ENCODE measurements at regions not wholly inside any gene's neighbourhood (a gene's known extent, or its start where the extent isn't known, plus 50 kb on each side); places are given as distances from the start of the nearest gene placed in this dataset.

GRCh38 chr6:84411060-84411629, 183.7 kb upstream of the CEP162 start:
- H3K4me3 ChIP-seq (ENCODE audit: low read length) = no peak overlapping the region
- Mint-ChIP-seq H3K4me1 (ENCODE audit: low read depth) (no peaks in the 10 kb centered on the region), H3K27ac (no peak overlapping the region), H3K27me3 (no peaks in the 10 kb centered on the region), H3K9me3 (peaks cover 3% of the 10 kb centered on the region), H3K36me3 (ENCODE audit: low read depth) (no peaks in the 10 kb centered on the region), H3K4me3 (no peak overlapping the region)
- intact Hi-C loops (cut with DNase I, micrococcal nuclease) = no loop called here
- H3K27me3 ChIP-seq (ENCODE audit: control insufficient read depth in 1 of 2, insufficient read depth in 2 of 2, low read length in 2 of 2) = no peaks in the 10 kb centered on the region
- no peak for TF ChIP-seq CTCF (IDR thresholded peaks at IDR 0.05)
- no peaks in the 10 kb centered on the region for H3K4me1 ChIP-seq (ENCODE audit: insufficient read depth, low read length)
- no peaks in the 10 kb centered on the region for H3K9me3 ChIP-seq (ENCODE audit: control insufficient read depth in 1 of 2, insufficient read depth in 1 of 2, low read length in 2 of 2)
- POLR2A ChIA-PET = no interaction called here
- no peak for ATAC-seq (ENCODE audit: poor library complexity)
- no peak for DNase-seq
- no peak overlapping the region for H3K27ac ChIP-seq (ENCODE audit: low read depth in 1 of 2, low read length in 2 of 2)
- no peaks in the 10 kb centered on the region for H3K36me3 ChIP-seq (ENCODE audit: insufficient read depth, low read length)
- CTCF ChIA-PET = no interaction called here

- peaks cover 3% of the 10 kb centered on the region for H3K9me3 Mint-ChIP-seq
- Histone ChIP-seq H3K36me3 (ENCODE audit: insufficient read depth, low read length) (no peaks in the 10 kb centered on the region), H3K27ac (ENCODE audit: low read depth in 1 of 2, low read length in 2 of 2) (no peak overlapping the region), H3K9me3 (ENCODE audit: control insufficient read depth in 1 of 2, insufficient read depth in 1 of 2, low read length in 2 of 2) (no peaks in the 10 kb centered on the region), H3K27me3 (ENCODE audit: control insufficient read depth in 1 of 2, insufficient read depth in 2 of 2, low read length in 2 of 2) (no peaks in the 10 kb centered on the region), H3K4me1 (ENCODE audit: insufficient read depth, low read length) (no peaks in the 10 kb centered on the region), H3K4me3 (ENCODE audit: low read length) (no peak overlapping the region)
- H3K36me3 Mint-ChIP-seq (ENCODE audit: low read depth) = no peaks in the 10 kb centered on the region
- intact Hi-C loops (cut with DNase I, micrococcal nuclease) = no loop called here
- ChIA-PET CTCF (no interaction called here), POLR2A (no interaction called here)
- H3K4me1 Mint-ChIP-seq (ENCODE audit: low read depth) = no peaks in the 10 kb centered on the region
- DNase-seq = no peak
- TF ChIP-seq CTCF (IDR thresholded peaks at IDR 0.05) = no peak
- no peak overlapping the region for H3K27ac Mint-ChIP-seq
- no peaks in the 10 kb centered on the region for H3K27me3 Mint-ChIP-seq
- no peak for ATAC-seq (ENCODE audit: poor library complexity)
- H3K4me3 Mint-ChIP-seq = no peak overlapping the region
Observed at GRCh38 chr6:84409911-84410310, 182.5 kb upstream of the CEP162 start.

- no peak overlapping the region for H3K27ac Mint-ChIP-seq
- H3K36me3 ChIP-seq (ENCODE audit: insufficient read depth, low read length) = no peaks in the 10 kb centered on the region
- no peak for DNase-seq
- no peak overlapping the region for H3K27ac ChIP-seq (ENCODE audit: low read depth in 1 of 2, low read length in 2 of 2)
- ChIA-PET POLR2A (no interaction called here), CTCF (no interaction called here)
- no peaks in the 10 kb centered on the region for H3K27me3 ChIP-seq (ENCODE audit: control insufficient read depth in 1 of 2, insufficient read depth in 2 of 2, low read length in 2 of 2)
- intact Hi-C loops (cut with DNase I, micrococcal nuclease) = no loop called here
- no peaks in the 10 kb centered on the region for H3K27me3 Mint-ChIP-seq
- no peaks in the 10 kb centered on the region for H3K4me1 Mint-ChIP-seq (ENCODE audit: low read depth)
- no peaks in the 10 kb centered on the region for H3K4me1 ChIP-seq (ENCODE audit: insufficient read depth, low read length)
- H3K9me3 Mint-ChIP-seq = peaks cover 2% of the 10 kb centered on the region
- no peaks in the 10 kb centered on the region for H3K36me3 Mint-ChIP-seq (ENCODE audit: low read depth)
- TF ChIP-seq CTCF (IDR thresholded peaks at IDR 0.05) = no peak
- no peak overlapping the region for H3K4me3 ChIP-seq (ENCODE audit: low read length)
- no peaks in the 10 kb centered on the region for H3K9me3 ChIP-seq (ENCODE audit: control insufficient read depth in 1 of 2, insufficient read depth in 1 of 2, low read length in 2 of 2)
- no peak for ATAC-seq (ENCODE audit: poor library complexity)
- H3K4me3 Mint-ChIP-seq = no peak overlapping the region
Observed at GRCh38 chr6:84408028-84408427, 180.6 kb upstream of the CEP162 start.
